PFSK-1 (cell line): ENCODE measurements at regions not wholly inside any gene's neighbourhood (a gene's known extent, or its start where the extent isn't known, plus 50 kb on each side); places are given as distances from the start of the nearest gene placed in this dataset.

Experiments used
- FOXP2 ChIP-seq: optimal IDR thresholded peaks from 2 replicates; pipeline ENCODE3; 2011; ENCODE audit warnings: borderline replicate concordance, control low read depth, inconsistent platforms; ENCODE audit not compliant: insufficient read depth; ENCODE audit errors: extremely low read length, extremely low read depth
- POLR2AphosphoS5 ChIP-seq: IDR thresholded peaks from 2 replicates; pipeline ENCODE4 v1.6.1; 2012; ENCODE audit warnings: low read depth, mild to moderate bottlenecking, control low read depth, low read length, moderate library complexity
- SIN3A ChIP-seq: IDR thresholded peaks from 2 replicates; pipeline ENCODE4 v1.6.1; 2012; ENCODE audit warnings: mild to moderate bottlenecking, low read length, moderate library complexity, borderline replicate concordance; ENCODE audit not compliant: insufficient read depth
- TAF1 ChIP-seq: IDR thresholded peaks from 2 replicates; pipeline ENCODE4 v1.6.1; 2012; ENCODE audit warnings: low read length, control low read depth, borderline replicate concordance; ENCODE audit not compliant: insufficient read depth
- TF ChIP-seq, protein P1 (sequence below), 2 experiments: IDR thresholded peaks; 2 replicates each; pipeline versions ENCODE4 v1.6.1 to v1.8.0; 2011 to 2012; ENCODE audit warnings: low read depth in 2 of 2, low read length in 2 of 2, control low read depth in 1 of 2, inconsistent platforms in 1 of 2, mild to moderate bottlenecking in 1 of 2, moderate library complexity in 1 of 2; ENCODE audit not compliant: insufficient read depth in 1 of 2

DNA sequence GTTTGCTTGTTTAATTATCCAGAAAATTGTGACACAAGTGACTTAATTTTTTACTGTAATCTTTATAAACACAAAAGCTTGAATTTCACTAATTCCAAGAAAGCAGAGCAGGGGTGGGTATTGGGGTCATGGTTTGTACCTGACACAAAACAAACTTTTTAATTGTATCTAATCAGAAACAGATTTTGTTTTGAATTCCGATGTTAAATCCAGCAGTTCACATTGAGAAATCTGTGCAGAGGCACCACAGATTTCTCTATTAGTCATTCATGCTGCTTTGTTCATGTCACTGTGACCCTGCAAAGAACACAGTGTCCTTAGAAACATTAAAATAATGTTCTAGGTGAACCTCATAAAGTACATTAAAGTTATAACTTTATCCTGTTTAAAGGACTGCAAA lies 443.4 kb downstream of the NYAP2 start:
- TF ChIP-seq TAF1: no peak
- no peak for TF ChIP-seq FOXP2
- no peak for TF ChIP-seq POLR2AphosphoS5
- no peak for TF ChIP-seq SIN3A
- TF ChIP-seq, protein P1, sequence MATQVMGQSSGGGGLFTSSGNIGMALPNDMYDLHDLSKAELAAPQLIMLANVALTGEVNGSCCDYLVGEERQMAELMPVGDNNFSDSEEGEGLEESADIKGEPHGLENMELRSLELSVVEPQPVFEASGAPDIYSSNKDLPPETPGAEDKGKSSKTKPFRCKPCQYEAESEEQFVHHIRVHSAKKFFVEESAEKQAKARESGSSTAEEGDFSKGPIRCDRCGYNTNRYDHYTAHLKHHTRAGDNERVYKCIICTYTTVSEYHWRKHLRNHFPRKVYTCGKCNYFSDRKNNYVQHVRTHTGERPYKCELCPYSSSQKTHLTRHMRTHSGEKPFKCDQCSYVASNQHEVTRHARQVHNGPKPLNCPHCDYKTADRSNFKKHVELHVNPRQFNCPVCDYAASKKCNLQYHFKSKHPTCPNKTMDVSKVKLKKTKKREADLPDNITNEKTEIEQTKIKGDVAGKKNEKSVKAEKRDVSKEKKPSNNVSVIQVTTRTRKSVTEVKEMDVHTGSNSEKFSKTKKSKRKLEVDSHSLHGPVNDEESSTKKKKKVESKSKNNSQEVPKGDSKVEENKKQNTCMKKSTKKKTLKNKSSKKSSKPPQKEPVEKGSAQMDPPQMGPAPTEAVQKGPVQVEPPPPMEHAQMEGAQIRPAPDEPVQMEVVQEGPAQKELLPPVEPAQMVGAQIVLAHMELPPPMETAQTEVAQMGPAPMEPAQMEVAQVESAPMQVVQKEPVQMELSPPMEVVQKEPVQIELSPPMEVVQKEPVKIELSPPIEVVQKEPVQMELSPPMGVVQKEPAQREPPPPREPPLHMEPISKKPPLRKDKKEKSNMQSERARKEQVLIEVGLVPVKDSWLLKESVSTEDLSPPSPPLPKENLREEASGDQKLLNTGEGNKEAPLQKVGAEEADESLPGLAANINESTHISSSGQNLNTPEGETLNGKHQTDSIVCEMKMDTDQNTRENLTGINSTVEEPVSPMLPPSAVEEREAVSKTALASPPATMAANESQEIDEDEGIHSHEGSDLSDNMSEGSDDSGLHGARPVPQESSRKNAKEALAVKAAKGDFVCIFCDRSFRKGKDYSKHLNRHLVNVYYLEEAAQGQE (IDR thresholded peaks at IDR 0.05; ENCODE audit: insufficient read depth in 1 of 2, low read depth in 2 of 2, low read length in 2 of 2): no peak

DNA sequence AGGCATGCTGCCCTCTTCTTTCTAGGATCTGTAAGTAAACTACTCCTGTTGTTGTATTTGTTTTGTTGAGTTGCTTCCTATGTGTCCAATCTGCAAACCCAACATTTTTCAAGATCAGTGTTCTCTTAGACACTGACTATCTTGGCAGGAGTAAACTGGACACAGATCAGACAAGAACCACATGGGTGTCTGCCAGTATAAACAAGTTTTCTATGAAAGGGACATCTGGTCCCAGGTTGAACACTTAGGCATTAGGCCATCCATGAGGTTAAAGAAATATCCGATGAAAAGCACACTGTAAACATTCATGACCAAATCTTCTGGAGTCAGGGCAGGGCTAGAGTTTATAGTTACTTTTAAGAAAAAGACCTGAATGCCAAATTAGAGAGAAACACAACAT lies 441.8 kb downstream of the NYAP2 start:
- no peak for TF ChIP-seq FOXP2
- TF ChIP-seq POLR2AphosphoS5: no peak
- TF ChIP-seq SIN3A: no peak
- TF ChIP-seq TAF1: no peak
- TF ChIP-seq, protein P1 (IDR thresholded peaks at IDR 0.05; ENCODE audit: insufficient read depth in 1 of 2, low read depth in 2 of 2, low read length in 2 of 2): no peak

DNA sequence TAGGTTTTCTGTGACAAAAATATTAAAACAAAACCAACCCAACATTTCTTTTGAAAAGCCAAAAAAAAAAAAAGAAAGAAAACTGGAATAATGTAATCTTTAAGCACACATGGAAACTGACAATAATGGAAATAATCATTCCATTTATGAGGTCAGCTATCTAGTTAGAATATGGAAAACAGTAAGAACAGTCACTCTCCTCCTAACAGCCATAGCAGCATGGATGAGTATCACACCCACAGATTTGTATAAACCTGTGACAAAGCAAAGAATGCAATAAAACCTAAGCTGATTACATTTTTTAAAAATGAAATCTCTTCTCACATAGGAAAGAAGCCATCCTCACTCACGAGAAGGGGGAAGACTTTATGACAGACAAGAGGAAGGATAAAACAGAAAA lies 437.8 kb downstream of the NYAP2 start:
- TF ChIP-seq, protein P1 (IDR thresholded peaks at IDR 0.05; ENCODE audit: insufficient read depth in 1 of 2, low read depth in 2 of 2, low read length in 2 of 2): no peak
- TF ChIP-seq SIN3A (no peak), POLR2AphosphoS5 (no peak), FOXP2 (no peak), TAF1 (no peak)

DNA sequence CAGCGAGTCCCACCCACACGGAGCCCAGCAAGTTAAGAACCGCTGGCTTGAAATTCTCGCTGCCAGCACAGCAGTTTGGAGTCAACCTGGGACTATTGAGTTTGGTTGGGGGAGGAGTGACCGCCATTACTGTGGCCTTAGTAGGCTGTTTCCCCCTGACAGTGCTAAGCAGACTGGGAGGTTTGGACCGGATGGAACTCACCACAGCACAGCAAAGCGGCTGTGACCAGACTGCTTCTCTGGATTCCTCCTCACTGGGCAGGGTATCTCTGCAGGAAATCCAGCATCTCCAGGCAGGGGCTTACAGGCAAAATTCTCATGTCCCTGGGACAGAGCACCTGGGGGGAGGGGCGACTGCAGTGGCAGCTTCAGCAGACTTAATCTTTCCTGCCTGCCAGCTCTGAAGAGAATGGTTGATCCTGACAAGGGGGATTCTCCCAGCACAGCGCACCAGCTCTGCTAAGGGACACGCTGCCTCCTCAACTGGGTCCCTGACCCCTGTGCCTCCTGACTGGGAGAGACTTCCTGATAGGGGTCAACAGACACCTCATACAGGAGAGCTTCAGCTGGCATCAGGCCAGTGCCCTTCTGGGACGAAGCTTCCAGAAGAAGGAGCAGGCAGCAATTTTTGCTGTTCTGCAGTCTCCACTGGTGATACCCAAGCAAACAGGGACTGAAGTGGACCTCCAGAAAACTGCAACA lies 425.4 kb downstream of the NYAP2 start:
- TF ChIP-seq FOXP2 (no peak), TAF1 (no peak), SIN3A (no peak), POLR2AphosphoS5 (no peak)
- TF ChIP-seq, protein P1 (IDR thresholded peaks at IDR 0.05; ENCODE audit: insufficient read depth in 1 of 2, low read depth in 2 of 2, low read length in 2 of 2): no peak

DNA sequence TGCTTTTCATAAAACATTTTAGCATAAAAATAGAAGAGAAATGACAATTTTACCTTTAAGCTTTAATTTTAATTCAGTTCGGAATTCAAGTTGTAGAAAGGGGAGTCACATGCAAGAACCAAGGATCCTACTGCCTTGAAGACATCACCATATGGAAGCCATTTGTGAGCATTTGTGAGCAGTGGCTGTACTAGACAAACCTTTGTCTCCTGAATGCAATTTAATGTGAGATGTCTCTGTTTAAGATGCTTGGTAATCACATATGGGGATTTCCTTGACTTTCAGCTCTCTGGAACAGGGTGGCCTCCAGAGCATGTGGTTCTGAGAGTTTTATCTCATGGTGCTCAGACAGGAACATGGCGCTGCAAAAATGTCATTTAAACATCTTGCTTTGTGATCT lies 421.8 kb downstream of the NYAP2 start:
- TF ChIP-seq SIN3A (no peak), TAF1 (no peak), FOXP2 (no peak), POLR2AphosphoS5 (no peak)
- TF ChIP-seq, protein P1 (IDR thresholded peaks at IDR 0.05; ENCODE audit: insufficient read depth in 1 of 2, low read depth in 2 of 2, low read length in 2 of 2): no peak
